Breast epithelium (tissue), 4 donors: ENCODE measurements at regions not wholly inside any gene's neighbourhood (a gene's known extent, or its start where the extent isn't known, plus 50 kb on each side); places are given as distances from the start of the nearest gene placed in this dataset.

ENCODE experiments used
- DNase-seq, 2 donors: peaks; one replicate each; pipeline ENCODE4 v3.0.0-alpha.2; 2019; ENCODE audit warnings: low spot score in 2 of 2
- H3K27ac ChIP-seq, 2 donors: fragments of 200-600 bp; sonication (generic) in 1 of 2; one replicate each; pipeline ENCODE4 v1.5.1; 2016 to 2019; ENCODE audit warnings: mild to moderate bottlenecking in 1 of 2
- H3K27me3 ChIP-seq, 2 donors: fragments of 200-600 bp; sonication (generic) in 1 of 2; one replicate each; pipeline versions ENCODE4 v1.5.1 to v1.6.0; 2017 to 2019; ENCODE audit warnings: control low read depth in 1 of 2, mild to moderate bottlenecking in 1 of 2
- H3K36me3 ChIP-seq: fragments of 200-600 bp; one replicate; pipeline ENCODE4 v1.5.1; 2019
- H3K4me1 ChIP-seq, 2 donors: fragments of 200-600 bp; sonication (generic); one replicate each; pipeline ENCODE4 v1.5.1; 2016 to 2019; ENCODE audit warnings: control low read depth in 1 of 2
- H3K4me3 ChIP-seq, 3 donors: fragments of 200-600 bp; sonication (generic); 1 replicate in 2 of 3; 2 replicates in 1 of 3; pipeline ENCODE4 v1.5.1; 2016 to 2019; ENCODE audit warnings: mild to moderate bottlenecking in 3 of 3, moderate library complexity in 2 of 3
- H3K9me3 ChIP-seq, 2 donors: fragments of 200-600 bp; sonication (generic) in 1 of 2; one replicate each; pipeline ENCODE4 v1.5.1; 2016 to 2019; ENCODE audit warnings: control low read depth in 1 of 2
- CTCF ChIP-seq, 3 donors: fragments of 450-650 bp; IDR thresholded peaks; one replicate each; pipeline ENCODE4 v1.5.1; 2016 to 2017; ENCODE audit warnings: antibody characterized with exemption in 3 of 3, mild to moderate bottlenecking in 3 of 3, moderate library complexity in 3 of 3
- POLR2A ChIP-seq: fragments of 450-650 bp; IDR thresholded peaks from one replicate; pipeline ENCODE4 v1.6.1; 2016; ENCODE audit warnings: antibody characterized with exemption, mild to moderate bottlenecking, moderate library complexity
- POLR2AphosphoS5 ChIP-seq, 3 donors: sonication (generic); formaldehyde crosslinking; IDR thresholded peaks; one replicate each; pipeline ENCODE4 v1.6.1; 2017; ENCODE audit warnings: antibody characterized with exemption in 3 of 3
- intact Hi-C: fragments of 100-400 bp; cut with DNase I; formaldehyde crosslinking; loops from one replicate; pipeline ENCODE4 v1.15.1; 2023; ENCODE audit warnings: low total_unique reads

GRCh38 chr13:78832461-78832860 is 173.5 kb upstream of the OBI1 start:
- no peak for DNase-seq
- Histone ChIP-seq H3K4me1 (no peaks in the 10 kb centered on the region), H3K36me3 (no peaks in the 10 kb centered on the region), H3K9me3 (no peaks in the 10 kb centered on the region), H3K27ac (no peak overlapping the region), H3K27me3 (no peaks in the 10 kb centered on the region), H3K4me3 (no peak overlapping the region)
- intact Hi-C loops = no loop called here
- TF ChIP-seq POLR2A = no peak
- TF ChIP-seq CTCF (IDR thresholded peaks at IDR 0.05) = no peak
- TF ChIP-seq POLR2AphosphoS5 (IDR thresholded peaks at IDR 0.05) = no peak

DNA sequence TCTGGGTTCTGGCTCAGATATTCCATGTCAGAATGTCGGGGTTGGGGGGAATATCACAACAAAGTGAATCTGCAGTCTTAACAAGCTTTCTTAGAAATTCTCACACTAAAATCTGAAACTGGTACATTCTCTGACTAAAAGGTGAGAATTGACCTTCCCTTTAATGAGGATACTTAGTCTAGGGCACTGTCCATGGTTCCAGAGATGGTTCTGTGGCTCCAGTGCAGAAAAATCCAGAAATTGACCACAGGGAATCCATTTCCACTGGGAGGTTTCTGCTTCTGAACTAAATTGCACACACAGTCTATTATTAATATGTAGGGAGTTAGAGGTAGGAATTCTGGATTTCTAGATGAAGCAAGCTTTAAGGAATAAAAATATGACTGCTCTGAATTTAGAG is 171.6 kb upstream of the OBI1 start:
- Histone ChIP-seq H3K4me1 (no peaks in the 10 kb centered on the region), H3K9me3 (no peaks in the 10 kb centered on the region), H3K27ac (no peak overlapping the region), H3K36me3 (no peaks in the 10 kb centered on the region), H3K27me3 (no peaks in the 10 kb centered on the region), H3K4me3 (no peak overlapping the region)
- no peak for DNase-seq
- no peak for TF ChIP-seq POLR2A
- no peak for TF ChIP-seq CTCF (IDR thresholded peaks at IDR 0.05)
- no peak for TF ChIP-seq POLR2AphosphoS5 (IDR thresholded peaks at IDR 0.05)
- intact Hi-C loops = no loop called here

DNA sequence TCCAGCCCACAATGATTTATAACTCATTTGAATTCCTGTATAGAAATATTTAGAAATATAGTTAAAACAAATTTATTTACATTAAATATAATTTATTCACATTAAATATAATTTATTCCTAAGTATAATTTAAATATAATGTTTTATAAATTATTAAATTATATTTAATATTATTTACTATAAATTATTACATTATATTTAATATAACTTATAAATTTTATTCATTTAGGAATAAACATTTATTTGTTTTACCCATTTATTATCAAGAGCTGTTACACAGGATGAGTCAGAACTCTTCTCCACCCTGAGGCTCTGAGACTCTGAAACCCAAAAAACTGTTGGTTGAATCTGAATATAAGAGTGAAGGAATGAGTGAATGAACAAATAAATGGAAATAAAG is 170.9 kb upstream of the OBI1 start:
- H3K27ac ChIP-seq = no peak overlapping the region
- no peak overlapping the region for H3K4me3 ChIP-seq
- intact Hi-C loops = no loop called here
- no peak for DNase-seq
- H3K27me3 ChIP-seq = no peaks in the 10 kb centered on the region
- H3K4me1 ChIP-seq = no peaks in the 10 kb centered on the region
- TF ChIP-seq POLR2AphosphoS5 (IDR thresholded peaks at IDR 0.05) = no peak
- no peak for TF ChIP-seq POLR2A
- no peak for TF ChIP-seq CTCF (IDR thresholded peaks at IDR 0.05)
- H3K9me3 ChIP-seq = no peaks in the 10 kb centered on the region
- no peaks in the 10 kb centered on the region for H3K36me3 ChIP-seq

DNA sequence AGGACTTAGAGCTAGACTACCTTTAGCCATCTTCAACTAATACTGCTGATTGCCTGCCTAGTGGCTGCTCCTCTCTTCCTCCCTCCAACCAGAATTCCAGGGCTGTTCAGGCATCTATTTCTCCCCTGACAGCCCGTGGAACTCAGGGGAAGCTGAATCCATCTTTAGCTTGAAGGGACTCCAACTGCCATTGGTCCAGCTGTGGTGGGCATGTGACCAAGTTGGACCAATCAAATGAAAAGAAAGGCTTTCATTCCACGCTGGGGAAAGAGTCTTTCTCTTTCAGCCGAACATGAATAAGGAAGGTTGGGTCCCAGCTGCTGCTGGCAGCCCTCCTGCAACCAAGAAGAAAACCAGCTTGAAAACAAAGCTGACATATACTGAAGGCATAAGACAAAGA is 168.5 kb upstream of the OBI1 start:
- no peak for DNase-seq
- TF ChIP-seq CTCF (IDR thresholded peaks at IDR 0.05) (no peak), POLR2AphosphoS5 (IDR thresholded peaks at IDR 0.05) (no peak), POLR2A (no peak)
- no peak overlapping the region for H3K27ac ChIP-seq
- no peaks in the 10 kb centered on the region for H3K27me3 ChIP-seq
- H3K9me3 ChIP-seq = no peaks in the 10 kb centered on the region
- no peaks in the 10 kb centered on the region for H3K36me3 ChIP-seq
- H3K4me3 ChIP-seq = no peak overlapping the region
- intact Hi-C loops = no loop called here
- H3K4me1 ChIP-seq = no peaks in the 10 kb centered on the region

DNA sequence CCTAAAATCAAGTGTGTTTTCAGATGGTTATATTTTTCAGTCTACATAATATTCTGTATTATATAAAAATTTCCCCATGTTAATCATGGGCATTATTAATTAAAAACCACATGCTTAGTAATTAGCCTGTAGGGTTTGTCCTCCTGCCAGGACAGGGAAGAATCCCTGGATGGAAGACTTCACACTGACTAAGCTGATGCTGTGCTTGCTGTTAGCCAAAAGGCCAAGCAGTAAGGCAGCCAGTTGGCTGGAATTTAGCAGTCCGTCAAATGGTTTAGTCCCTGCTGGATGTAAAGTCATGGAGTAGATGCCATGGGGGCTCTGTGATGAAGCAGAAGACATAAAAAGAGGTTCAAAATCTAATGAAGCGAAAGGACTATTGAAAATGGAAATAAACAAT is 168.0 kb upstream of the OBI1 start:
- intact Hi-C loops = no loop called here
- Histone ChIP-seq H3K27ac (no peak overlapping the region), H3K4me1 (no peaks in the 10 kb centered on the region), H3K36me3 (no peaks in the 10 kb centered on the region), H3K9me3 (no peaks in the 10 kb centered on the region), H3K4me3 (no peak overlapping the region), H3K27me3 (no peaks in the 10 kb centered on the region)
- TF ChIP-seq POLR2A = no peak
- no peak for TF ChIP-seq POLR2AphosphoS5 (IDR thresholded peaks at IDR 0.05)
- no peak for TF ChIP-seq CTCF (IDR thresholded peaks at IDR 0.05)
- no peak for DNase-seq
